RPMI8226 (cell line): ENCODE measurements at regions not wholly inside any gene's neighbourhood (a gene's known extent, or its start where the extent isn't known, plus 50 kb on each side); places are given as distances from the start of the nearest gene placed in this dataset.

Source experiments
- DNase-seq: peaks from one replicate; pipeline ENCODE4 v3.0.0-alpha.2; 2015

GRCh38 chr15:37586011-37586583 lies 348.3 kb upstream of the TMCO5A start:
- no peak for DNase-seq

DNA sequence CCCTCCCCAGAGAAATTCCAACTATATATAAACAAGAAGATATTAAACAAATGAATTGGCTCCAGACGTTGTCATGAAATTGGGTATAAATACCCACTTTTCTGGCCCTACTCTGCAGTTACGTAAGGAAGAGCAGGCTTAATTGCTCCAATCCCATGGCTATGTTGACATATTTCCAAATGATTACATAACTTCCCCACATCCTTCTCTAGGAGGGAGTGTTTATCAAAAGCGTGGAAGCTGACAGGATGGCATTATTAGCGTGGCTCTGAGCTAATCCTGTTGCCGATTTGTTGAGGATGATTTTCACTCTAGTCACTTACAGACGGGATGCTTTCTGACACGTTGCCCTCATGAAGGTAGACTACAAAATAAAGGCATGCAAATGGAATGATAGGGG lies 347.5 kb upstream of the TMCO5A start:
- DNase-seq = no peak

GRCh38 chr15:37594417-37594816 lies 340.0 kb upstream of the TMCO5A start:
- DNase-seq = no peak

- no peak for DNase-seq
Observed at GRCh38 chr15:37595426-37595970, 338.9 kb upstream of the TMCO5A start.

DNA sequence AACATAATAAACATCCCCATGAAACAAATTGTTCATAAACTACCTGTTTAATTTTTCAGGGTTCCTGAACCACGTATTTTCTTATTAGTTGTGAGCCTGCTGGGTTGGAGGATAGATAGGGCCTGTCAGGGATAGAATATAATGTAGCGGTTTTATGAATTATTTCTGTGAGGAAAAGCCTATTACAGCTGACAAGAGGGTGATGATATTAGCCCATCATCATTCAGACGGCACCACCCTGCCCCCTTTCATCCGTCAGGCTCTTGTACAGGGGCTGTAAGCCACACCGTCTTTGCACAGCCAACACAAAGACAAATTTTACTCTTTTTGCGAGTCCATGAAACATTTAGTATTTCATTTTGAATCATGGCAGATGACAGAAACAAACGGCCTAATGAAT lies 335.3 kb upstream of the TMCO5A start:
- DNase-seq = no peak

DNA sequence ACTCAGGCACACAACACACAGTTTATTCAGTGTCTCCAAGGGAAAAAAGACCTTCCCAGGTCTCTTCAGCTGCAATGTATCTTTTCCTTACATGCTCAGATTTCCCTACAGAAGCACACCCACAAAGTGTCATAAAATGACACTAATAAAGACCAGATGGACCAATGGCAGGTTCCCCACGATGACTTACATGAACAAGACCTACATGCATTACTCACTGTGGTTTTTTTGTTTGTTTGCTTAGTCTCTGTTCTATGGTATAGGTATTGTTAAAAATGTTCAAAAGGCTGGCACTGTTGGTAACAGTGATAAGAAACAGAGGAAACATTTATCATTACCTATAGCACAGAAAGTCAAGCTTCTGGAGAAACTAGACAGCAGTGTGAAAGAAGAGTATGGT lies 318.2 kb upstream of the TMCO5A start:
- DNase-seq = no peak

- DNase-seq = no peak
Observed at GRCh38 chr15:37618353-37618752, 316.1 kb upstream of the TMCO5A start.

- DNase-seq = no peak
Observed at GRCh38 chr15:37619358-37620042, 314.9 kb upstream of the TMCO5A start.

GRCh38 chr15:37625576-37625975 lies 308.9 kb upstream of the TMCO5A start:
- DNase-seq = no peak

- DNase-seq = no peak
Observed at GRCh38 chr15:37628507-37628906, 305.9 kb upstream of the TMCO5A start.

GRCh38 chr15:37636736-37637135 lies 297.7 kb upstream of the TMCO5A start:
- DNase-seq = no peak

- DNase-seq = no peak
Observed at GRCh38 chr15:37638116-37638515, 296.3 kb upstream of the TMCO5A start.

- DNase-seq = no peak
Observed at GRCh38 chr15:37638691-37639090, 295.7 kb upstream of the TMCO5A start.

GRCh38 chr15:37652646-37653417 lies 281.6 kb upstream of the TMCO5A start:
- no peak for DNase-seq

DNA sequence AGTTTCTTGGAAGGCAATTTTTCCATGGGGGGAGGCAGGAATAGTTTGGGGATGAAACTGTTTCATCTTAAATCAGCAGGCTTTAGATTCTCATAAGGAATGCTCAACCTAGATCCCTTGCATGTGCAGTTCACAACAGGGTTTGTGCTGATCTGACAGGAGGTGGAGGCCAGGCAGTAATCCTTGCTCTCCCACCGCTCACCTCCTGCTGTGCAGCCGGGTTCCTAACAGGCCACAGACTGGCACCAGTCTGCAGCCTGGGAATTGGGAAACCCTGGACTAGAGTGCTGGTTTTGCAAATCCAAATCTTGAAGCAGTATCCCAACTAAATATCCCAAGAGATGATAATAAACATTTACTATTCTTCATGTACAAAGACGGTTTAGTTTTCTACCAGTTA lies 256.3 kb upstream of the TMCO5A start:
- no peak for DNase-seq

GRCh38 chr15:37679627-37680026 lies 254.8 kb upstream of the TMCO5A start:
- no peak for DNase-seq

DNA sequence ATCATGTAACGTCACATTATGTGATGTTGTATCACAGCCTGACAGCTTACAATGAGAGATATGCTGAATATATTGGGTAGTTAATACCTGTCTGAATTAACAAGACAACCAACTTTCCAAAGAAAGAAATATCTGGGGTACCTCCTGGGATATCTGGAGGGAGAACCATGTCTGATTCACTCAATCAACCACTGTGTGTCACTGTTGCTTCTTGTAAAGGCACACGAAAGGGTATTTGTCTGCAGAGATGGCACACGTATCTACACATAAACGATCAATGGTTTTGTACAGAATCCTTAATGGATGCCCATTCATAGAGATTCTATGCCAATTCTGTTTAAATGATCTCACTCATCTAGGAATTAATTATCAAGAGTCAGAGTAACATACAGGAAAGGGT lies 252.1 kb upstream of the TMCO5A start:
- DNase-seq = no peak

GRCh38 chr15:37691911-37692310 lies 242.5 kb upstream of the TMCO5A start:
- no peak for DNase-seq

DNA sequence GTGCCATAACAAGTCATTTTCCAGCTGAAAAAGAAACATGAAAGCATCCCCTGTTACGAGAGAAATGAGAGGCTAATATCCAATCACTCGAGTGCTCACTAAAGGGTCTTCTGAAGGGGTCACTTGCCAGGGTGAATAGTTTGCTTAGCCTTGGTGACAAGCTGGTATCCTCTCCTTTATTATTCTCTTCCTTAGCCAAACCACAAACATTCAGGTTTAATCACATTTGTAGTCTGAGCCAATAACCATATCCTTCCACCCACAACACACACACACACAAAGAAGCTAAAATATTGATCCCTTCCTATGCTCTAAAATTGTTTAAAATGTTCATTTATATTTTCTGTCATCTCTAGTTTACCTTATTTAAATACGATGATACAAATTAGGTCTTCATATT lies 240.5 kb upstream of the TMCO5A start:
- no peak for DNase-seq

DNA sequence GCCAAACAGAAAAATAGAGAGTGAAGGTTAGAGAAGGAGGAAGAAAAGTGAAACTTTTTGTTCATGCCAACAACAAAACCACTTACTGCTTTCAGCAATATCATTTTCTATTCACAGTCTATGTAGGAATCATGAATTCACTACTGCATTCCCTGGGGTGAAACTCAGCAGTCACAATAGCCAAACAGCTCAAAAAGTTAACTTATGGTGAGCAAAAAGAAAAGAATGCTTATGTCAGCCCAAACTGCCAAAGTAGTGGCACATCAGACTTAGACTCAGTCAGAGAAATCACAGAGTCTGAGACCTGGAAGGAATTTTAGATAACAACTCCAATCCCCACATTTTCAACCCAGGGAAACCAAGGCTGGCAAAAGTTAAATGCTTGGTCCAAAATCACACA lies 238.7 kb upstream of the TMCO5A start:
- DNase-seq = no peak

GRCh38 chr15:37698679-37699078 lies 235.8 kb upstream of the TMCO5A start:
- no peak for DNase-seq

DNA sequence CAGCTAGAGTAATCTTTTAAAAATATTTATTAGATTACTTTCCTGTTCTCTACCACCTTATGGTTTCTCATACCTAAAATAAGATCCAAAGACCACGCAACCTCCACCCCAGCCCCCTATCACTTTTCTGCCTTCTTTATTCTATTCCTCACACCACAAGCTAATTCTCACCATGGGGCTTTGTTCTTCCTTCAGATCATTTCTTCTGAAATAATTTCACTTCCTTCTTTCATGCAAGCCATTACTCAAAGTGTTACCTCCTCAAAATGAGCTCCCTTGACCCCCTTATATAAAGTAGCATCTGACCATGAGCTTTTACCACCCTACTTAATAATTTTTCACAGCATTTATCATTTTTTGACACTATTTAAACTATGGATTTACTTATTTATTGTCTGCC lies 233.2 kb upstream of the TMCO5A start:
- DNase-seq = no peak

DNA sequence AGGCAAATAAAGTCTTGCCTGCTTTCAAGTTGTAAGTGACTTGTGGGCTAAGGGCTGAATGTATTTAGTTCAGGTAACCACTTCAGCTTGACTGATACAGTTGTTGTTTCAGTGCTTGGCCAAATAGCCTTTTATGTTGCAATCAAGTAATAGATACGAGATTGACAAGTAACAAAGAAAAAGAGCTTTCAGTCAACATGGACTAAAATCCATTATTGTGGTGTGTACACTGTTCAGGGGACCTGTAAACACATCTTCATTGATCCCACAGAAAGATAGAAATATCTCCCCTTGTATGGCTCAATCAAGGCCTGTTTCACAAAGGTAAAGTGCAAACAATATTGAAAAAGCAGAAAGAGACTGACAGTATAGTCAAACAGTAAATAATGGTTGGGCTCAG lies 224.8 kb upstream of the TMCO5A start:
- no peak for DNase-seq

- no peak for DNase-seq
Observed at GRCh38 chr15:37715101-37715500, 219.3 kb upstream of the TMCO5A start.
